ENCODE measurements at regions not wholly inside any gene's neighbourhood (a gene's known extent, or its start where the extent isn't known, plus 50 kb on each side); places are given as distances from the start of the nearest gene placed in this dataset.
"Not testable (repeated sequence)": the region's sequence is repeated elsewhere in the genome, so short reads cannot be mapped to it uniquely, and the experiment has no call there.

DNA sequence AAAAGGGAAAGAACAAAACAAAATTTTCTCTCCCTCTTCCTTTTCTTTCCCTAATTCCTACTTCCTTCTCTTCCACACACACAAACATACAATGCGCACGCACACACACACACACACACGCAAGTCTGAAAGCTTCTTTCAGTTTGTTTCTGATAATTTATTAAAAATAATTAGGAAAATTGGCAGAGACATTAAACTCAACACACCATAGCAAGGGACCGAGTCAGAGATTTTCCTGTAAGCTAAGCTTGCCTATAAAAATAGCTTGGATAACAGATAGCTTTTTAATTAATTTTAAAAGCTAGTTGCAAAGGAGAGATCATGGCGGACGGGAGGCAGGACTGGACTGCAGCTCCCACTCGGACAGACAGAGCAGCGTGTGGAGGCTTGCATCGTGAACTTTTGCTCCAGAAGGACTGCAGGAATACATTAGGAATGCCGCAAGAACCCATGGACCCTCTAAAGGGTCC, 92.6 kb upstream of the MAPK10 start:
- no peak for DNase-seq (ENCODE audit: low spot score in 2 of 2)
- no peak for ATAC-seq
- no peaks in the 10 kb centered on the region for H3K4me1 Mint-ChIP-seq
- no peak overlapping the region for H3K4me3 Mint-ChIP-seq
- no peak overlapping the region for H3K27ac Mint-ChIP-seq
- H3K36me3 Mint-ChIP-seq = no peaks in the 10 kb centered on the region
- no peaks in the 10 kb centered on the region for H3K9me3 Mint-ChIP-seq

DNA sequence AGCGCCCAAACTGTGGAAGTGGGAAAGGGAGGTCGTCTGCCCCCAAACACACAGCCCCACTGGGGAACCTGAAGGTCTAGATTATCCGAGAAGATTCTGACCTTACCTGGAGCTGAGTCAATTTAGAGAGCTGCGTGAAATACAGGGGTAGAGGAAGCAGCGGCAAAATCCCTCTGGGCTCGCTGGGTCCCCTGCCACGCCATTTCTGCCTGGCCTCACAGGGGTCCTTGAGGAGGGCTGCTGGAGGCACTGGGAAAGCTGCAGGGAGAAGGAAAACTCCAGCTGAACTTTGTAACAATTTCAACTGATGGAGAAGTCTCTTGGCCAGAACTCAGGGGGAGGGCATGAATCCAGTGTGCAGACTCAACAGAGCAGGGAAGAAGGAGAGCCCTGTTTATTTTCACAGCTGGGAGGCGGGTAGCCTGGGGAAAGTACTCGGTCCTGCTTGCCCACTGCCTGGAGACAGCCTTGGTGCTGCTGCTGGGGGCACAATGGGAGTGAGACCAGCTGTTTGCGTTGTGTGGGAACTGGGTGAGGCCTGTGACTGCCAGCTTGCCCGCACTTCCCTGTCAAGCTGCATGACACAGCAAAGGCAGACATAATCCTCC, 93.2 kb upstream of the MAPK10 start:
- Mint-ChIP-seq H3K4me3 (no peak overlapping the region), H3K36me3 (no peaks in the 10 kb centered on the region), H3K9me3 (no peaks in the 10 kb centered on the region), H3K4me1 (no peaks in the 10 kb centered on the region), H3K27ac (no peak overlapping the region)
- no peak for DNase-seq (ENCODE audit: low spot score in 2 of 2)
- ATAC-seq = peak; percentile 28

- not testable (repeated sequence) for ATAC-seq; H3K4me1 Mint-ChIP-seq; H3K27ac Mint-ChIP-seq; H3K4me3 Mint-ChIP-seq; H3K9me3 Mint-ChIP-seq; H3K36me3 Mint-ChIP-seq; DNase-seq (ENCODE audit: low spot score in 2 of 2)
Observed at GRCh38 chr4:86453611-86454072, 93.8 kb upstream of the MAPK10 start.

- Mint-ChIP-seq H3K4me1 (no peaks in the 10 kb centered on the region), H3K9me3 (peaks cover 3% of the 10 kb centered on the region), H3K4me3 (no peak overlapping the region), H3K27ac (no peak overlapping the region), H3K36me3 (no peaks in the 10 kb centered on the region)
- no peak for ATAC-seq
- no peak for DNase-seq (ENCODE audit: low spot score in 2 of 2)
Observed at GRCh38 chr4:86461849-86462248, 102.0 kb upstream of the MAPK10 start.

DNA sequence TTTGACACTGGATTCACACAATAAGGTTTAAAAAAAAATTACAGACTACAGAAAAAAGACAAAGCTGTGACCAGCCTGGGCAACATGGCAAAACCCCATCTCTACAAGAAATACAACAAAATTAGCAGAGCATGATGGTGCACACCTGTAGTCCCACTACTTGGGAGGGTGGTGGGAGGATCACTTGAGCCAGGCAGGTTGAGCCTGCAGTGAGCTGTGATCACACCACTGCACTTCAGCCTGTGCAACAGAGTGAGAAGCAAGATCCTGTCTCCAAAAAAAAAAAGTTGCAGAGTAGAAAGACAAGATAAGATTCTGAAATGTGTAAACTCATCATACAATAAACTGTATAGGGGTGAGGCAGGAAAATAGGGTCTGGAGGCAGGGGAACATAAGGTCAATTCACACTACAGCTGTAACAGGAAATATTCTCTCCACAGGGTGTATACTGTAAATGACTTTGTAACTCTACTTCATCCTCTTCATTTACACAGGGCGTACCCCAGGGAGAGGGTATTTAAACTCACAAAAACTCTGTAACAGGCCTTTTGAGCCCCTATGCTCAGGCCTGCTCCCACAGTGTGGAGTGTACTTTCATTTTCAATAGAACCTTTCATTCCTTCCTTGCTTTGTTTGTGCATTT, 112.6 kb upstream of the MAPK10 start:
- peak; percentile 21 for ATAC-seq
- H3K4me1 Mint-ChIP-seq = no peaks in the 10 kb centered on the region
- DNase-seq (ENCODE audit: low spot score in 2 of 2) = no peak
- no peak overlapping the region for H3K27ac Mint-ChIP-seq
- no peaks in the 10 kb centered on the region for H3K9me3 Mint-ChIP-seq
- no peak overlapping the region for H3K4me3 Mint-ChIP-seq
- no peaks in the 10 kb centered on the region for H3K36me3 Mint-ChIP-seq

DNA sequence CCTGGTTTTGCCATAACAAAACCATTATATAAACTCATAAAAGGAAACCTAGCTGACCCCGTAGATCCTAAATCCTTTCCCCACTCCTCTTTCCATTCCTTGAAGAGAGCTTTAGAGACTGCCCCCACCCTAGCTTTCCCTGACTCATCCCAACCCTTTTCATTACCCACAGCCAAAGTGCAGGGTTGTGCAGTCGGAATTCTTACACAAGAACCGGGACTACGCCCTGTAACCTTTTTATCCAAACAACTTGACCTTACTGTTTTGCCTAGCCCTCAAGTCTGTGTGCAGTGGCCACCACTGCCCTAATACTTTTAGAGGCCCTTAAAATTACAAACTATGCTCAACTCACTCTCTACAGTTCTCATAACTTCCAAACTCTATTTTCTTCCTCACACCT, 116.0 kb upstream of the PTPN13 start:
- DNase-seq (ENCODE audit: low spot score in 2 of 2); H3K4me1 Mint-ChIP-seq; ATAC-seq; H3K9me3 Mint-ChIP-seq; H3K36me3 Mint-ChIP-seq; H3K4me3 Mint-ChIP-seq; H3K27ac Mint-ChIP-seq: not testable (repeated sequence)

DNA sequence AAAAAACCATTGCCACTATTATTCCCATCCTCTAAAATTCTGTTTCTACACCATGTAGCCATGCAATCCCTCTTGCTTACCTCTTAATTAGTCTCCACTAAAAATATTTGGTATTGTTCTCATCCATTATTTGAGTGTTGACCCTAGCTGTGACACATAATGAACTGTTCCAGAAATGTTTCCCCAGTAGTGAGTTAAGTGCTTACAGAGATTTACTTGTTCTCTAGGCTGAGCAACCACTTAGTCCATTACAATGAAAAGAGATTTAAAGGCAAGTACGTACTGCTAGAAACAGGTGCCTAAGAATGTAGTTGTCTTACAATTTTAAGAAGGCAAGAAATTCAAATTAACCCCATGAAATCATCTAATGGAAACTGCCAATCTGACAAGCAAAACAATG, 112.7 kb upstream of the PTPN13 start:
- no peak overlapping the region for H3K4me3 Mint-ChIP-seq
- ATAC-seq (no peak), DNase-seq (ENCODE audit: low spot score in 2 of 2) (no peak)
- no peak overlapping the region for H3K27ac Mint-ChIP-seq
- no peaks in the 10 kb centered on the region for H3K36me3 Mint-ChIP-seq
- H3K4me1 Mint-ChIP-seq = no peaks in the 10 kb centered on the region
- H3K9me3 Mint-ChIP-seq = no peaks in the 10 kb centered on the region

- Mint-ChIP-seq H3K9me3 (no peaks in the 10 kb centered on the region), H3K36me3 (no peaks in the 10 kb centered on the region), H3K4me3 (no peak overlapping the region), H3K4me1 (no peaks in the 10 kb centered on the region), H3K27ac (no peak overlapping the region)
- no peak for ATAC-seq
- no peak for DNase-seq (ENCODE audit: low spot score in 2 of 2)
Observed at GRCh38 chr4:86482306-86483172, 111.6 kb upstream of the PTPN13 start.

GRCh38 chr4:86483173-86483490, 111.0 kb upstream of the PTPN13 start:
- no peak overlapping the region for H3K4me3 Mint-ChIP-seq
- H3K36me3 Mint-ChIP-seq = no peaks in the 10 kb centered on the region
- ATAC-seq (no peak), DNase-seq (ENCODE audit: low spot score in 2 of 2) (no peak)
- no peaks in the 10 kb centered on the region for H3K9me3 Mint-ChIP-seq
- no peaks in the 10 kb centered on the region for H3K4me1 Mint-ChIP-seq
- H3K27ac Mint-ChIP-seq = no peak overlapping the region

GRCh38 chr4:86483773-86484172, 110.3 kb upstream of the PTPN13 start:
- H3K4me1 Mint-ChIP-seq = no peaks in the 10 kb centered on the region
- H3K27ac Mint-ChIP-seq = no peak overlapping the region
- no peak for ATAC-seq
- H3K36me3 Mint-ChIP-seq = no peaks in the 10 kb centered on the region
- H3K9me3 Mint-ChIP-seq = no peaks in the 10 kb centered on the region
- no peak overlapping the region for H3K4me3 Mint-ChIP-seq
- no peak for DNase-seq (ENCODE audit: low spot score in 2 of 2)

DNA sequence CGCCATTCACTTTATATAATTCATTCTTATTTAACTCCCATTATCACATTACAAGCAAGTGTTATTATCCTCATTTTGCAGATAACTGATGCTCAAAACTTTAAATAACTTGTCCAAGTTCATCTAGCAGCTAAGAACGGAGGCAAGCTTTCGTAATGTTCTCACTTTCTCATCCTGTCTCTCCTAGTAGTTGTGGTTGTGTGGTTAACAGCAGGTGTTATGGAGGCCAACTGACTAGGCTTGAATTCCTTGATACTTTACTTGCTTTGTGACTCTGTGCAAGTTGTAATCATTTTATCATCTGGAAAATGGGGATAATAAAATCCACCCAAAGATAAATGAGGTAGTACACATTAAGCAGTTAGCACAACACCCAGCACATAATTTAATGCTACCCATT, 109.9 kb upstream of the PTPN13 start:
- H3K36me3 Mint-ChIP-seq = no peaks in the 10 kb centered on the region
- no peak overlapping the region for H3K4me3 Mint-ChIP-seq
- H3K27ac Mint-ChIP-seq = no peak overlapping the region
- H3K4me1 Mint-ChIP-seq = no peaks in the 10 kb centered on the region
- no peaks in the 10 kb centered on the region for H3K9me3 Mint-ChIP-seq
- DNase-seq (ENCODE audit: low spot score in 2 of 2) = no peak
- no peak for ATAC-seq

- Mint-ChIP-seq H3K36me3 (no peaks in the 10 kb centered on the region), H3K27ac (no peak overlapping the region), H3K4me1 (no peaks in the 10 kb centered on the region), H3K4me3 (no peak overlapping the region), H3K9me3 (no peaks in the 10 kb centered on the region)
- DNase-seq (ENCODE audit: low spot score in 2 of 2) (no peak), ATAC-seq (no peak)
Observed at GRCh38 chr4:86487738-86488348, 106.3 kb upstream of the PTPN13 start.

DNA sequence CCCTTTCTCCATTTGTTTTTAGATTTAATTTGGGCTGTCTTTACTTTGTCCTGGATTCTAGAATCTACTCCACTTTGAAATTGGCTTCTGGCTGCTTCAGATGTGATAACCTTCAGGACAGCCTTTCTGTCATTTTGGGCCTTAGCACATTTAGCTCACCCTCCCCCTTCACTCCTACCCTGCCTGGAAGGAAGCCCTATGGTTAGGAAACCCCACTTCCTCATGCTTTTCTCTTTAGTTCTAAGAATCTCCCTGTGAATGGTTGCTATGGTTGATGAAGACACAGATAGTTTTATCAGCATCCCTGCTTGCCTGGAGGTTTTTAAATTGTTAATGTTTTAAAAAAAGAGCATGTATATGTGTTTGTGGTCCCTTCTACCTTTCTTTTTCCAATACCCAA, 100.7 kb upstream of the PTPN13 start:
- H3K9me3 Mint-ChIP-seq = no peaks in the 10 kb centered on the region
- no peak overlapping the region for H3K4me3 Mint-ChIP-seq
- no peak for DNase-seq (ENCODE audit: low spot score in 2 of 2)
- ATAC-seq = no peak
- H3K4me1 Mint-ChIP-seq = no peaks in the 10 kb centered on the region
- no peaks in the 10 kb centered on the region for H3K36me3 Mint-ChIP-seq
- H3K27ac Mint-ChIP-seq = no peak overlapping the region

DNA sequence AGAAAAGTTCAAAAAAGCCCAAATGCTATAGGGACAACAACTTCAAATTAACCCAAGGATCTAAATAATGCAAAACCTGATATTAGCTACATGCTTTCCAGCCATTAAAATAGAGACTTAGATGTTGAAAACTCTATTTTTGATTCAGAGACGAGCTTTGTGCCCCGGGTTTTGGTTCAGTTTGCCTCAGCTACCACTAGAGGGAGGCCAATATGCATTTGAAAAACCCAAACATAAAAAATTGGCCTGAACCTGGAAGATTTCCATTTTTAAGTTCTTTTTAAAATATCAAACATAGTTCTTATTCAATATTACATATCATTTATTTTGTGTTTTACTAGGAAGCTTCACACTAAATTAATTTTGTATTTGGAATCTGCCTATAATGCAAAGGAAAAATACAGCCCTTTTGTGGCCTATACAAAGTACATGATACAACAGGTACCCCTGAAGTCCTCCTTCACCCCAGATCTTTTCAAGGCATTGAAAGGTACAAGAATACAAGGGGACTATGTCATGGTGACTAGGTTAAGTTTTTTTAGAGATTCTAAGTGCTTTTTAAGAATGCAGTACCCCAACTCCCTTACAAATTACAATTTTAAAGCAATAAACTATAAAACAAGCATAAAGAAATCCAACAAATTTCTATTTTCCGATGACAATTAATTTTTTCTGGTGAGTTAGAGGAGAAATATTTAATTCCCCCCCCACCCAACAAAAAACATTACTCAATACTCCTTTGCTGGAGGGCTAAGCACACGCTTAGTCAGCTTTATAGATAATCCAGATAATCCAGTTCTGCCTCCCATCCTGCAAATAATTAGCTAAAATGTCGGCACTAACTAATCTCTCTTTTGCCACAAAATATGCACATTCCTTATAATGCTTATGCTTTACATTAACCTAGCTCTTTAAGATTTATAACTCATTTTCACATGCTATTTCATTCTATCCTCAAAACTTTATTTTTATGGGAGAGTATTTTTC, 97.7 kb upstream of the PTPN13 start:
- ATAC-seq (no peak), DNase-seq (ENCODE audit: low spot score in 2 of 2) (no peak)
- H3K36me3 Mint-ChIP-seq = no peaks in the 10 kb centered on the region

DNA sequence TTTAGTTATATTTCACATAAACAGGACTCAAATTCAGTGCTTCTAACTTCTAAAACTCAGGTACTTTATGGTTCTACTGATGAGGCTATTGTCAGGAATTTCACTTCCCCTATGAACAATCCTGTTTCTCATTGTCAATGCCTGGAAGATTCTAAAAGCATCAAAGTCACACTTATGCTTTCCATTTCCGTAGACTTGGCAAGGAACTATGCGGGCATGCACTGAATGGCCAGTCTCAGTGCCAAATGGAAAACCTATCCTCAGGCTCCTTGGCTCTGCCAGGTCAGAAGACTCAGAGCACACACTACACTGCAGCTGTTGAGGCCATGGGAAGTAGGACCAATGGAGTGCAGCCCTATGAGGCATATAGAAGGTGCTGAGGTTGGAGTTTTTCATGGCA, 97.0 kb upstream of the PTPN13 start:
- no peak for ATAC-seq
- Mint-ChIP-seq H3K27ac (no peak overlapping the region), H3K4me3 (no peak overlapping the region), H3K9me3 (no peaks in the 10 kb centered on the region), H3K4me1 (no peaks in the 10 kb centered on the region), H3K36me3 (no peaks in the 10 kb centered on the region)
- DNase-seq (ENCODE audit: low spot score in 2 of 2) = no peak

More for the DNA sequence above, 97.7 kb upstream of the PTPN13 start:
- Mint-ChIP-seq H3K4me1 (no peaks in the 10 kb centered on the region), H3K27ac (no peak overlapping the region), H3K9me3 (no peaks in the 10 kb centered on the region), H3K4me3 (no peak overlapping the region)
